Neural progenitor cell (in vitro differentiated cells): ENCODE measurements at regions not wholly inside any gene's neighbourhood (a gene's known extent, or its start where the extent isn't known, plus 50 kb on each side); places are given as distances from the start of the nearest gene placed in this dataset.

ENCODE experiments used
- CTCF ChIP-seq: fragments of 200-600 bp; sonication (generic); IDR thresholded peaks from 2 replicates; pipeline ENCODE4 v1.5.1; 2017; ENCODE audit warnings: antibody characterized with exemption, mild to moderate bottlenecking
- EZH2 ChIP-seq: fragments of 200-600 bp; sonication (generic); IDR thresholded peaks from 2 replicates; pipeline ENCODE4 v1.6.1; 2017; ENCODE audit warnings: antibody characterized with exemption, mild to moderate bottlenecking, moderate library complexity
- EZH2phosphoT487 ChIP-seq: fragments of 200-600 bp; sonication (generic); IDR thresholded peaks from 2 replicates; pipeline ENCODE4 v1.6.1; 2017; ENCODE audit warnings: antibody characterized with exemption

- peak; percentile 4 for TF ChIP-seq CTCF
- no peak for TF ChIP-seq EZH2phosphoT487
- TF ChIP-seq EZH2: no peak
These were observed 50.0 kb upstream of the KLF4 start for GRCh38 chr9:107539427-107540163.
